HG03095 (cell line): ENCODE measurements at regions not wholly inside any gene's neighbourhood (a gene's known extent, or its start where the extent isn't known, plus 50 kb on each side); places are given as distances from the start of the nearest gene placed in this dataset.

ENCODE experiments used
- ATAC-seq: cut with Tn5 transposase; IDR thresholded peaks from one replicate; pipeline ENCODE4 v1.9.1; 2021; ENCODE audit warnings: moderate library complexity; ENCODE audit not compliant: unreplicated experiment

- ATAC-seq = no peak
Observed at GRCh38 chr2:120439637-120440384, 93.9 kb downstream of the INHBB start.

GRCh38 chr2:120440521-120441350 is 94.8 kb downstream of the INHBB start:
- no peak for ATAC-seq

- ATAC-seq = no peak
Observed at GRCh38 chr2:120441351-120441700, 95.4 kb downstream of the INHBB start.

GRCh38 chr2:120441744-120442471 is 96.0 kb downstream of the INHBB start:
- ATAC-seq = no peak

- no peak for ATAC-seq
Observed at GRCh38 chr2:120442541-120442922, 96.6 kb downstream of the INHBB start.

GRCh38 chr2:120442923-120443571 is 97.1 kb downstream of the INHBB start:
- no peak for ATAC-seq

- no peak for ATAC-seq
Observed at GRCh38 chr2:120443946-120444345, 98.0 kb downstream of the INHBB start.

GRCh38 chr2:120444691-120445240 is 98.8 kb downstream of the INHBB start:
- no peak for ATAC-seq

GRCh38 chr2:120445449-120446143 is 99.7 kb downstream of the INHBB start:
- no peak for ATAC-seq

GRCh38 chr2:120446236-120447126 is 100.5 kb downstream of the INHBB start:
- ATAC-seq = no peak

- no peak for ATAC-seq
Observed at GRCh38 chr2:120447127-120447785, 101.3 kb downstream of the INHBB start.

GRCh38 chr2:120448436-120448835 is 102.5 kb downstream of the INHBB start:
- no peak for ATAC-seq

GRCh38 chr2:120448961-120449810 is 103.2 kb downstream of the INHBB start:
- ATAC-seq = no peak

GRCh38 chr2:120450196-120450820 is 104.4 kb downstream of the INHBB start:
- ATAC-seq = no peak

GRCh38 chr2:120451334-120451733 is 105.4 kb downstream of the INHBB start:
- no peak for ATAC-seq

GRCh38 chr2:120452131-120452530 is 106.2 kb downstream of the INHBB start:
- no peak for ATAC-seq

- ATAC-seq = no peak
Observed at GRCh38 chr2:120452945-120453634, 107.2 kb downstream of the INHBB start.
